T follicular helper cell (primary cell): ENCODE measurements at regions not wholly inside any gene's neighbourhood (a gene's known extent, or its start where the extent isn't known, plus 50 kb on each side); places are given as distances from the start of the nearest gene placed in this dataset.

ENCODE experiments used
- DNase-seq: peaks from one replicate; pipeline ENCODE4 v3.0.0-alpha.2; 2020; ENCODE audit warnings: low read depth

GRCh38 chr16:65959983-65960382 lies 406.5 kb upstream of the CDH5 start:
- DNase-seq: no peak

GRCh38 chr16:65958086-65958485 lies 408.4 kb upstream of the CDH5 start:
- DNase-seq: no peak

- no peak for DNase-seq
Measured at GRCh38 chr16:65956100-65956499, 410.4 kb upstream of the CDH5 start.

GRCh38 chr16:65954446-65954845 lies 412.0 kb upstream of the CDH5 start:
- no peak for DNase-seq

GRCh38 chr16:65950211-65950610 lies 416.3 kb upstream of the CDH5 start:
- no peak for DNase-seq

- no peak for DNase-seq
Measured at GRCh38 chr16:65948361-65948760, 418.1 kb upstream of the CDH5 start.

GRCh38 chr16:65947951-65948350 lies 418.5 kb upstream of the CDH5 start:
- no peak for DNase-seq

GRCh38 chr16:65945493-65945892 lies 421.0 kb upstream of the CDH5 start:
- no peak for DNase-seq

- no peak for DNase-seq
Measured at GRCh38 chr16:65944361-65944760, 422.1 kb upstream of the CDH5 start.

- no peak for DNase-seq
Measured at GRCh38 chr16:65940711-65941110, 425.8 kb upstream of the CDH5 start.

GRCh38 chr16:65938083-65938482 lies 428.4 kb upstream of the CDH5 start:
- DNase-seq: no peak

GRCh38 chr16:65937455-65937854 lies 429.0 kb upstream of the CDH5 start:
- no peak for DNase-seq

GRCh38 chr16:65936096-65936495 lies 430.4 kb upstream of the CDH5 start:
- DNase-seq: no peak

- no peak for DNase-seq
Measured at GRCh38 chr16:65934443-65934842, 432.0 kb upstream of the CDH5 start.

GRCh38 chr16:65933703-65934102 lies 432.8 kb upstream of the CDH5 start:
- DNase-seq: no peak

GRCh38 chr16:65932350-65933072 lies 434.0 kb upstream of the CDH5 start:
- no peak for DNase-seq

GRCh38 chr16:65922923-65923322 lies 443.6 kb upstream of the CDH5 start:
- DNase-seq: no peak

GRCh38 chr16:65919986-65920376 lies 446.5 kb upstream of the CDH5 start:
- no peak for DNase-seq

GRCh38 chr16:65919145-65919985 lies 447.1 kb upstream of the CDH5 start:
- DNase-seq: no peak

GRCh38 chr16:65917466-65917865 lies 449.0 kb upstream of the CDH5 start:
- no peak for DNase-seq

GRCh38 chr16:65916995-65917394 lies 449.5 kb upstream of the CDH5 start:
- DNase-seq: no peak

- DNase-seq: no peak
Measured at GRCh38 chr16:65910291-65910690, 456.2 kb upstream of the CDH5 start.

- no peak for DNase-seq
Measured at GRCh38 chr16:65909310-65910050, 457.0 kb upstream of the CDH5 start.
